ENCODE measurements at regions not wholly inside any gene's neighbourhood (a gene's known extent, or its start where the extent isn't known, plus 50 kb on each side); places are given as distances from the start of the nearest gene placed in this dataset.

GRCh38 chr3:72285502-72285901 lies 500.6 kb upstream of the PROK2 start:
- Histone ChIP-seq H3K36me3 (ENCODE audit: insufficient read depth) (no peaks in the 10 kb centered on the region), H2AFZ (no peak overlapping the region), H3K79me2 (replicated peaks; ENCODE audit: insufficient read depth) (no peaks in the 10 kb centered on the region), H3K4me1 (ENCODE audit: insufficient read depth) (no peaks in the 10 kb centered on the region), H4K20me1 (replicated peaks; ENCODE audit: insufficient read depth) (no peaks in the 10 kb centered on the region), H3F3A (replicated peaks; ENCODE audit: low read depth) (no peaks in the 10 kb centered on the region), H3K4me2 (no peak overlapping the region), H3K9me2 (ENCODE audit: insufficient read depth) (0 out of 2 replicates have a peak, but pooled peaks cover 10% of the 10 kb centered on the region), H3K4me3 (no peak overlapping the region), H3K27me3 (ENCODE audit: insufficient read depth) (no peaks in the 10 kb centered on the region), H3K27ac (ENCODE audit: low read depth) (no peak overlapping the region)
- H3K4me3 Mint-ChIP-seq = no peak overlapping the region
- H3K9me3 Mint-ChIP-seq = peaks cover 5% of the 10 kb centered on the region; the same call in 2 of the 3 replicates
- H3K36me3 Mint-ChIP-seq (ENCODE audit: low read depth) = no peaks in the 10 kb centered on the region
- H3K27ac Mint-ChIP-seq = no peak overlapping the region
- H3K27me3 Mint-ChIP-seq (ENCODE audit: insufficient read depth, low read depth, poor library complexity) = peaks cover 17% of the 10 kb centered on the region
- peaks cover 8% of the 10 kb centered on the region for H3K4me1 Mint-ChIP-seq
- DNase-seq (ENCODE audit: low spot score) (no peak), ATAC-seq (no peak)
- no peak for TF ChIP-seq CREB1 (CRISPR knock-in tag; IDR thresholded peaks at IDR 0.05; ENCODE audit: low read depth)
- no peak for TF ChIP-seq REST (IDR thresholded peaks at IDR 0.05; ENCODE audit: unreplicated experiment)
- TF ChIP-seq CTCF (conservative IDR thresholded peaks at IDR 0.05; ENCODE audit: low read depth in 2 of 2) = no peak
- TF ChIP-seq JUNB (IDR thresholded peaks at IDR 0.05; ENCODE audit: unreplicated experiment) = no peak
- no peak for TF ChIP-seq ZNF331 (CRISPR knock-in tag; IDR thresholded peaks at IDR 0.05; ENCODE audit: low read depth)
- no peak for TF ChIP-seq ZNF462 (CRISPR knock-in tag; IDR thresholded peaks at IDR 0.05)
- TF ChIP-seq NANOG (IDR thresholded peaks at IDR 0.05; ENCODE audit: borderline replicate concordance) = no peak
- TF ChIP-seq STAT1 (IDR thresholded peaks at IDR 0.05; ENCODE audit: unreplicated experiment) = no peak
- no peak for TF ChIP-seq ETS1 (IDR thresholded peaks at IDR 0.05)
- TF ChIP-seq POLR2AphosphoS5 (IDR thresholded peaks at IDR 0.05; ENCODE audit: low read depth) = no peak
- TF ChIP-seq EZH2 (IDR thresholded peaks at IDR 0.05; ENCODE audit: low read depth, unreplicated experiment) = no peak
- no peak for TF ChIP-seq EZH2phosphoT487 (IDR thresholded peaks at IDR 0.05; ENCODE audit: unreplicated experiment)
- TF ChIP-seq ZNF114 (CRISPR knock-in tag; IDR thresholded peaks at IDR 0.05) = no peak
